HG03457 (cell line): ENCODE measurements at regions not wholly inside any gene's neighbourhood (a gene's known extent, or its start where the extent isn't known, plus 50 kb on each side); places are given as distances from the start of the nearest gene placed in this dataset.

Experiments
- ATAC-seq: cut with Tn5 transposase; IDR thresholded peaks from one replicate; pipeline ENCODE4 v1.9.1; 2021; ENCODE audit warnings: moderate number of reproducible peaks; ENCODE audit not compliant: unreplicated experiment

DNA sequence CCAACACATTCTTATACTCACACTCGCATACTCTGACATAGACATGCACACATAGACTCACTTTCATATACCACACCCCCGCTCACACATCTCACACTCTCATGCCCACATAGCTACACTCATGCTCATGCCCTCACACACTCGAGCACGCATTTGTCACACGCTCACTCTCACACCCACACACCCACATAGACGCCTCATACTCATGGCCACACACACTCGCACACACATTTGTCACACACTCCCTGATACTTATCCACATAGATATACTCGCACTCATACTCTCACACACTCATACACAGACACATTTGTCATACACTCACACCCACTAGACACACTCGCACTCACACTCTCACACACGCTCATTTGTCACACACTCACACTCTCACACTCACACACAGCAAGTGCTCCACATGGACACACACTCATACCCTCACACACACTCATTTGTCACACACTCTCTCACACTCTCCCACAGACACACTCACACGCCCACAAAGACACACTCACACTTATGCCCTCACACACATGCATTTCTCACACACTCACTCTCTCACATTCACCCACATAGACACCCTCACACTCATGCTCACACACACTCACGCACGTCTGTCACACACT lies 50.9 kb downstream of the TNP1 start:
- ATAC-seq = no peak

- ATAC-seq = no peak
Observed at GRCh38 chr2:216807857-216808272, 52.0 kb downstream of the TNP1 start.

DNA sequence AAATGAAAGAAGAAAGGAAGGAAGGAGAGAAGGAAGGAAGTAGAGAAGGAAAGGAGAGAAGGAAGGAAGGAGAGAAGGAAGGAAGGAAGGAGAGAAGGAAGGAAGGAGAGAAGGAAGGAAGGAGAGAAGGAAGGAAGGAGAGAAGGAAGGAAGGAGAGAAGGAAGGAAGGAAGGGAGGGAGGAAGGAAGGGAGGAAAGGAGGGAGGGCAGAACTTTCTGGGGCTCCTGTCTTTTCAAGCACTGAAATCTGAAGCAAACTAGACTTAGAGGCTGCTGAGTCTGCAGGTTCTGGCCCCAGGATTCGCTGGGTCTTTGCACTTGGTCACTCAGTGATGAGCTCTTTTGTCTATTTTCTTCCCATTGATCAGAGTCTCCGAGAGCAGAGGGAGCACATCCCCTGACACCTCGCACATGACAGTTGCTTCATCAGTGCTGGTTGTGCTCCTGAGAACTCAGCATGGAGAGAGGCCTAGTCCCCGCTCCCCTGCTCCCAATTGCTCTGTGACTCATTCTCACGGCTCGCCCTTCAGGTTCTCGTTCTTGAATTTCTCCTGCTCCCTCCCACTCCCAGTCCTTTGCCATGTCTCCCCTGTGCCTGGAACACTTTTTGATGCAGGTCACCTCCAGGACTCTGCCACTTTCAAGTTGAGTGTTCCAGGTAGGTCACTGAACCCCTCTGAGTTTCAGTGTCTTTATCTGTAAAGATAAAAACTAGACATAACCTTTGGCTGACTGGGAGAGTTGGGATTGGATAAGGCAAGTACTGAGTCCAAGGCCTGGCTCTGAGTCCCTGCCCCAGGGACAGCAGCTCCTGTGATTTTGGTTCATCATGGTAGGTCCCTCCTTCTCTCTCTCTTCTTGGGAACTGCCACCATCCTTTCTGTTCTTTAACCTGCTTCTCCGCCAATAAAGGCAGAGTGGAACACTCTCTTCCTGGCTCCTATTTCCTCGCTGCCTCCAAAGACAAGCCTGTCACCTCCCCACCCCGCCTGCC lies 55.2 kb downstream of the TNP1 start:
- ATAC-seq = no peak

- ATAC-seq = no peak
Observed at GRCh38 chr2:216803791-216804190, 56.1 kb downstream of the TNP1 start.

- ATAC-seq = no peak
Observed at GRCh38 chr2:216802516-216803215, 57.2 kb downstream of the TNP1 start.

- no peak for ATAC-seq
Observed at GRCh38 chr2:216800836-216801235, 59.0 kb downstream of the TNP1 start.

- no peak for ATAC-seq
Observed at GRCh38 chr2:216799873-216800431, 59.9 kb downstream of the TNP1 start.

DNA sequence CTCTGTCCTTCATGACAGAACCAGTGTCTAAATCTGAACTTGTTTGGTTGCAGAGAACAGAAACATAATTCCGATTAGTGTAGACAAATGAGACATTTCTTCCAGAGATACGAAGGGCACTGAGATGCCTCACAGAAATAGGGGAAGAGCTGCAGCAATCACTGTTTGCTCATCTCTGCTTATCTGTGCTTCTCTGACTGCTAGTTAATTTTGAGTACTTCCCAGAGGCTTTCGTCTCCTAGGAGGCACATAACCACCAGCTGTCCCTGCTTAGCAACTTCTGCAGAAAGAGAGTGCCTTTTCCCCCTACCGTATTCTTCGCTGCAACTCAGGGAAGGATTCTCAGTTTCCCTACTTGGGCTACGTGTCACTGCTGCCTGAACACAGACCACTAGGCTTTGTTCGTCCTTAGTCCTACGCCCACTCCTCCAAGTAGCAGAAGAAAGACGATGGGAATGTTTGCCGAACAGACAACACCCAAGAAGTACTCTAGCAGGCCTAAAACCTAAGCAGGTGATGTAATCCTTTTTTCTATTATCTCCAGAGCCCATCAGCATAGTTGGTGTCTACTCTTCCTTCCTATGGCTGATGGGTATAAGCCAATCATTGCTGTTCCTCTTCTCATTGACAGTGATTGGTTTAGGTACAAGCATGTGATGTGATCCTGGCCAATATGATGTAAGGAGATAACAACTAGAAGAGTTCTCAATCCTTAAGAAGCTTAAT lies 63.6 kb downstream of the TNP1 start:
- ATAC-seq = no peak

DNA sequence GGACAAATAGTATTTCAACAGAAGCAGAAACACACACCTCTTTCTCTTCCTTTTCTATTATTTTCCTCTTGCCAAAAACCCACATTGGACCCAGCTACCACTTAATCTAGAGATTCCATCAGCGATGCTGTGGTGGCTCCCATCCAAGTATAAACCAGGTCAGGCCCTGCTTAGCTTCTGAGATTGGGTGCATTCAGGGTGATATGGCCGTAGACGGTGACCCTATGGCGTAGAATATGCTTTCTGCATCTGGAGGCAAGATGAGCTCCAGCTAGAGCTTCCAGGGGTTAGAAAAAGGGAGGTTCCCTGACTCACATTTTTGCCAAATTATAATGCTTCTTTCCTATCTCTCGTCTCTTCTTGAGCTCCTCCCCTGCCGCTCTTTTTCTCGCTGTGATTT lies 66.5 kb downstream of the TNP1 start:
- no peak for ATAC-seq

DNA sequence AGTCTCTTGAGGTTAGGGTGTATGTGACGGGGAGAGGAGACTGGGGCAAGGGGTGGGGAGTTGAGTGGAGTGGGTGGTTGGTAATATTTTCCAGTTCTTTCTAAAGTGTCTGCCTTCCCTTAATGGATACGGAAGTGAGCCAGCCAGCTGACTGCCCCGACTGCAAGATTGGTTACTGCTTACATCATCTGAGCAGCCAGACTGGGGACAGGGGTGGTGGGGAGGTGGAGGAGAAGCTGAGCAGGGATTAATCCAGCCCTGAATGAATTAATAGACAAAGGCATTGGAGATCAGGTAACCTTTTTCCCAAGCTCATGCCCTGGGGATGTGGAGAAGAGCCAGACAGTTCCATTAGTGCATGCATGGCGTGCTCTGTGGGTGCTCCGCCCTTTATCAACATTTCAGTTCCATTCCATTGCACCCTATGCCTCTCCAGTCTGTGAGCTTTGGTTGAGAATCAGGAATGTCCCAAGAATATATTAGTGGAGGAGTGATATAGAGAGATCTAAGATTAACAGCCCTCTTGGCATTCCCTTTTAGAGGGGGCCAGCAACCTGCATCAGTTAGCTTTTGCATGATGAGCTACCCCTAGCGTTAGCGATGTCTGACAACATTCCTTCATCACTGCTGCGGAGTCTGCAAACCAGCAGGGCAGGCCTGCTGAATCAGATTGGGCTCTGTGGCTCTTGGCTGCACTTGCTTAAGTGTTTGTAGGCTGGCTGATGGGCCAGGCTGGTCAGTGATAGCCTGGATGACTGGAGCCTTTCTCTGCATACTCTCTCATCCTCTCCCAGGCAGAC lies 67.4 kb downstream of the TNP1 start:
- no peak for ATAC-seq

- no peak for ATAC-seq
Observed at GRCh38 chr2:216791303-216791702, 68.6 kb downstream of the TNP1 start.

- ATAC-seq = no peak
Observed at GRCh38 chr2:216789081-216789480, 70.8 kb downstream of the TNP1 start.

- ATAC-seq = no peak
Observed at GRCh38 chr2:216787851-216788540, 71.9 kb downstream of the TNP1 start.

- no peak for ATAC-seq
Observed at GRCh38 chr2:216786676-216787075, 73.2 kb downstream of the TNP1 start.

DNA sequence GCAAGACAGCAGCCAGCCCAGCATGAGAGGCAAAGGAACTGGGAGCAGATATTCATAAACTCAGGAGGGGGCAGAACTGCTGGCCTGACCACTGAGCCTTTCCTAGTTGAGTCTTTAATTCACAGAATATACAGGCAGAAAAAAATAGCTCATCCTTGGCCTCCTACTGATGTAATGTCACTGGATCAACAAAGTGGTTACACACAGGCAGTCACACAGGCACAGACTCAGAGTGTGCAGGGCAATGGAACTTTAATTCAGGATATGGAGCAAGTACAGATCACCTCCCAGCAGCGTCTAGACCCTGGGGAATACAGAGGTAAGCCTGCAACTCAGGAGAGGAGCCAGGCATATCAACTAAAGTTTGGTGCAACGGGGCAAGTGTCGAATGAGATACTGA lies 75.4 kb downstream of the TNP1 start:
- no peak for ATAC-seq

DNA sequence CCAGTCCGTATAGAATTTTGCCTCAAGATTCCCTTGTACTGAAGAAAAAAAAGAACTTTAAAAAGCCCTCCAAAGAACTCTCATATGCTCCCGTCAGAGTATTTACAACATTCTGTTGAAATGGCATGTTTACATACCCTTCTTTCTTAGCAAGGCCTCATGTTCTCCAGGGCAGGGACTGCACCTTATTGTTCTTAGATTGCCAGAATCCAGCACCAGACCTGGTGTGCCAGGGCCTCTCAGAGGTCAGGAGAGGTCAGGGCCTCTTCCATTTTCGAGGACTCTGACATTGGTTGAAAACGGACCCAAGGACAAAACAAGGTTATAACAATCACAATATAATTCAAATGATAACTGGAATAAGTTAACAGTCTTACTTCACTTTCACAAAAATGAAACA lies 78.2 kb downstream of the TNP1 start:
- no peak for ATAC-seq

DNA sequence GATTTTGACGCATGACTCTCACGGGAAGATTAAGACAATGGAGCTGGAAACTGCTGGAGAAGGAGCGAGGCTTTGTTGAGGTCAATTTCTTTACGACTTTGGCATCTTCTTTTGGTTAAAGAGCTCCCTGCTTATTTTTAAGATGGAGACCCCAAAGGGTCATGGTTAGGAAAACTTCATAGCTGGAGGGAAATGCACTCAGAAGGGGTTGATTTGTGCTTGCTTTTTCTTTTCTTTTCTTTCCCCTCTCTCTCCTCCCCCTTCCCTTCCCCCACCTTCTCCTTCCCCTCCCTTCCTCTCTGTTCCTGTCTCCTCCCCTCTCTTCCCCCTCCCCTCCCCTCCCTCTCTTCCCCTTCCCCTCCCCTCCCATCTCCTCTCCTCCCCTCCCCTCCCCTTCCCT lies 79.0 kb downstream of the TNP1 start:
- no peak for ATAC-seq

GRCh38 chr2:216777637-216778273 lies 82.1 kb downstream of the TNP1 start:
- ATAC-seq = peak; percentile 92
